AG04450 (cell line): ENCODE measurements at regions not wholly inside any gene's neighbourhood (a gene's known extent, or its start where the extent isn't known, plus 50 kb on each side); places are given as distances from the start of the nearest gene placed in this dataset.

Source experiments
- CTCF ChIA-PET: fragments of 300-600, 350-600 bp; formaldehyde crosslinking; extraction: SDS; loops from one replicate; lab custom pipeline; 2022; ENCODE audit warnings: antibody characterized with exemption, inconsistent platforms; lab: Charles Lee
- POLR2A ChIA-PET: fragments of 350-600 bp; formaldehyde crosslinking; extraction: SDS; loops from one replicate; lab custom pipeline; 2021; ENCODE audit warnings: antibody characterized with exemption, inconsistent platforms; lab: Yijun Ruan, JAX
- DNase-seq: peaks from one replicate; pipeline ENCODE4 v3.0.0-alpha.2; 2011; ENCODE audit warnings: low read depth, low spot score
- H3K27ac ChIP-seq: one replicate; pipeline ENCODE4 v1.5.1; 2012; ENCODE audit warnings: low read depth, low read length, control low read depth
- H3K27me3 ChIP-seq: one replicate; pipeline ENCODE4 v1.6.0; 2012; ENCODE audit warnings: low read length; ENCODE audit not compliant: control insufficient read depth, insufficient read depth
- H3K4me3 ChIP-seq: 2 replicates; pipeline ENCODE4 v1.5.1; 2011; ENCODE audit warnings: mild to moderate bottlenecking, low read depth, low read length, control low read depth
- H3K9me3 ChIP-seq: 2 replicates; pipeline ENCODE4 v1.5.1; 2012; ENCODE audit warnings: low read length; ENCODE audit not compliant: control insufficient read depth, insufficient read depth
- TF ChIP-seq, protein P1 (sequence below): IDR thresholded peaks from 2 replicates; pipeline ENCODE4 v1.5.1; 2011; ENCODE audit warnings: low read depth, low read length, control low read depth, inconsistent platforms

DNA sequence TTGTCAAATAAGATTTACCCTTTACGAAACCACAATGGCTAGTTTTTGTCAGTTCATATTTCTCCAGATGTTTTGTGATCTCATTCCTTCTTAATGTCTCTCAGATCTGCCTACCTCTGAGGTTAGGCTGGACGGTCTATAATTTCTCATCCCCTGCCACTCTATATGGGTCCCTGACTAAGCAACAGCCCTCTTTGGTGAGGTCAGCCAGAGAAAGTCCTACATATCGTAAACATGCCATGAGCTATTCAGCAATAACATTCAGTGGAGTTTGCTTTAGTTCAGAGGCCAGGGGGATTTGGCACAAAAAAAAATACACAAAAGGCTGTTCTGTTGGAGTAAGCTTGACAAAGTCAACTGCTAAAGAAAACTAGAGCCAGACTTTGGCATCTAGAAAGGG is 192.1 kb upstream of the NCKAP5 start:
- TF ChIP-seq, protein P1, sequence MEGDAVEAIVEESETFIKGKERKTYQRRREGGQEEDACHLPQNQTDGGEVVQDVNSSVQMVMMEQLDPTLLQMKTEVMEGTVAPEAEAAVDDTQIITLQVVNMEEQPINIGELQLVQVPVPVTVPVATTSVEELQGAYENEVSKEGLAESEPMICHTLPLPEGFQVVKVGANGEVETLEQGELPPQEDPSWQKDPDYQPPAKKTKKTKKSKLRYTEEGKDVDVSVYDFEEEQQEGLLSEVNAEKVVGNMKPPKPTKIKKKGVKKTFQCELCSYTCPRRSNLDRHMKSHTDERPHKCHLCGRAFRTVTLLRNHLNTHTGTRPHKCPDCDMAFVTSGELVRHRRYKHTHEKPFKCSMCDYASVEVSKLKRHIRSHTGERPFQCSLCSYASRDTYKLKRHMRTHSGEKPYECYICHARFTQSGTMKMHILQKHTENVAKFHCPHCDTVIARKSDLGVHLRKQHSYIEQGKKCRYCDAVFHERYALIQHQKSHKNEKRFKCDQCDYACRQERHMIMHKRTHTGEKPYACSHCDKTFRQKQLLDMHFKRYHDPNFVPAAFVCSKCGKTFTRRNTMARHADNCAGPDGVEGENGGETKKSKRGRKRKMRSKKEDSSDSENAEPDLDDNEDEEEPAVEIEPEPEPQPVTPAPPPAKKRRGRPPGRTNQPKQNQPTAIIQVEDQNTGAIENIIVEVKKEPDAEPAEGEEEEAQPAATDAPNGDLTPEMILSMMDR, result no peak
- peak; percentile 93 for DNase-seq
- no peaks in the 10 kb centered on the region for H3K27me3 ChIP-seq
- CTCF ChIA-PET, result interaction anchor here (0.8 to 3.7 kb wide), 3 partner anchors 20 to 690 kb away, joined by 3 to 20 read pairs (median 3); no protein-coding TSS in a partner anchor
- H3K9me3 ChIP-seq, result peaks cover 5% of the 10 kb centered on the region; the same call in 1 of the 2 replicates
- H3K27ac ChIP-seq, result peak overlapping the region; percentile 53
- POLR2A ChIA-PET, result interaction anchor here (1.4 to 1.9 kb wide), 2 partner anchors 57 to 193 kb away, joined by 5 to 6 read pairs; partner anchors contain the start of gene NCKAP5
- no peak overlapping the region for H3K4me3 ChIP-seq

DNA sequence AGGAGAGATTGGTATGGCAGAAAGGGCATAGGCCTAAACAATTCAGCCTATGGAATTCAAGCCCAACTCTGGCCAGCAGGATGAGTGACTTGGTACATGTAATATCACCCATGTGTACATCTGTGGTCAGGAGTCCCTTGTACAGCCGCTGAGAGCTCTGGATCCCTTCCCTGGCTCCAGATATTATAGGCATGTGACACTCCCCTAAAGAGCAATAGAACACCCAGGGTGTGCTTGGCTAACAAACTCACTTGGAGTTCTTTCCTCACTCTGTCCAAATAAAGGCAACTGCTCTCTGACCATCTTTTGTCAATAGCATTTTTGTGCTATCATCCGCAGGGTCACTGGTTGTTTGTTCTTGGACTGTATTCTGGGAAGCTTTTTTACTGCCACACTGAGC is 197.4 kb upstream of the NCKAP5 start:
- DNase-seq, result no peak
- POLR2A ChIA-PET, result interaction anchor here (1.1 kb wide), 1 partner anchor 10 kb away, joined by 6 read pairs; no protein-coding TSS in a partner anchor
- CTCF ChIA-PET, result interaction anchor here (1.4 to 1.6 kb wide), 2 partner anchors 14 to 79 kb away, joined by 4 to 11 read pairs; no protein-coding TSS in a partner anchor
- Histone ChIP-seq H3K9me3 (peaks cover 5% of the 10 kb centered on the region; the same call in 1 of the 2 replicates), H3K27me3 (no peaks in the 10 kb centered on the region), H3K4me3 (no peak overlapping the region), H3K27ac (no peak overlapping the region)
- TF ChIP-seq, protein P1, result no peak

DNA sequence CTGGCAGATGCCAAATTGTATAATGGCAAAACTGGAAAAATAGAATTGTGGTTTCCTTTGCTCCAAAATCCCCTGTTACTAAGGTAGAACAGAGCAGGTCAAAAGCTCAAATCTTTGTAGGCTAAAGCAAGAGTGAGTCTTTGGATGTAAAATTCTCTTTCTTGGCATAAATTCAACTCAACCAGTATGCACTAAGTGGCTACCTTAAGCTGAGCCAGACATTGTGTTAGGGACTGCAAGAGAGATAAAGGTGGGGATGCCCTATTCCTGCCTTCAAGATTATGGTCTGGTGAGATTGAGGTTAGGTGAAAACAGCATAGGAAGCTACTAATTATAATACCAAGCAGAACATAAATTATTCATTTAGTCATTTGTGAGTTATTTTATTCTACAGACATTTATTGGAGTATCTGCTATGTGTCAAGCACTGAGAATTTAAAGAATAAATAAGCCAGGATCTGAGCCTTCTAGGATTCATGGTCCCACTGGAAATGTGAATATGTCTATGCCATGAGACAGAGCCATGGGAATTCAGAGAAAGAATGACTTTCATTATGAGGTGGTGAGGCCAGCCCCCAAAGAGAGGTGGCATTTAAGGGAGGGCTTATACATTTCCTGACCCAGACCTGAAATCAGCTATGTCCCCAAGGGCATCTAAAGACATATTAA is 198.0 kb upstream of the NCKAP5 start:
- no peaks in the 10 kb centered on the region for H3K27me3 ChIP-seq
- H3K27ac ChIP-seq, result no peak overlapping the region
- ChIA-PET POLR2A (interaction anchor here (0.6 to 1.1 kb wide), 2 partner anchors 11 to 73 kb away, joined by 3 to 6 read pairs; no protein-coding TSS in a partner anchor), CTCF (interaction anchor here (1.4 to 1.6 kb wide), 2 partner anchors 14 to 78 kb away, joined by 4 to 11 read pairs; no protein-coding TSS in a partner anchor)
- H3K4me3 ChIP-seq, result no peak overlapping the region
- DNase-seq, result no peak
- peaks cover 5% of the 10 kb centered on the region; the same call in 1 of the 2 replicates for H3K9me3 ChIP-seq
- TF ChIP-seq, protein P1, result no peak

DNA sequence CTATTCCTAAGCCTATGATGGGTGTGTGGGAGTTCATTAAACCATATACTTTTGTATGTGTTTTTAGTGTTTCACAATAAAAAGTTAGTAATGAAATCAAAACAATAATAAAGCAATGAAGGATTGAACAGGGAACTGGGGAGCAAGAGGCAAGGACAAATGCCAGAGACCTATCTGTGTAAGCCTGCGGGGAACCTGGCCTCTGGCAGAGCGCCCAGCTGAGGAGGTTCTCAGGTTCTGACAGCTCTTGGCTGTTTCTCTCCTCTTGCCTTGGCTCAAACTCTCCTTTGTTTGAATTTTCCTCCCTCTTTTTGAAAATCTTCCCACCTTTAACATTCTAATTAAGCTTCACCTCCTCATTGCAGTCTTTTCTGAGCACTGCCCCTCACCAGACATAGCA is 200.0 kb upstream of the NCKAP5 start:
- ChIA-PET POLR2A (no interaction called here), CTCF (interaction anchor here (0.6 to 5.1 kb wide), 3 partner anchors 9 to 13 kb away, joined by 3 to 42 read pairs (median 5); no protein-coding TSS in a partner anchor)
- Histone ChIP-seq H3K4me3 (no peak overlapping the region), H3K27me3 (no peaks in the 10 kb centered on the region), H3K27ac (no peak overlapping the region), H3K9me3 (peaks cover under 1% of the 10 kb centered on the region; the same call in 1 of the 2 replicates)
- TF ChIP-seq, protein P1, result no peak
- no peak for DNase-seq
